C1 segment of cervical spinal cord (tissue), 14 donors: ENCODE measurements at regions not wholly inside any gene's neighbourhood (a gene's known extent, or its start where the extent isn't known, plus 50 kb on each side); places are given as distances from the start of the nearest gene placed in this dataset.

Experiments
- DNase-seq, 14 donors: peaks; one replicate each; lab custom pipeline; 2025; lab: John Stamatoyannopoulos, UW

DNA sequence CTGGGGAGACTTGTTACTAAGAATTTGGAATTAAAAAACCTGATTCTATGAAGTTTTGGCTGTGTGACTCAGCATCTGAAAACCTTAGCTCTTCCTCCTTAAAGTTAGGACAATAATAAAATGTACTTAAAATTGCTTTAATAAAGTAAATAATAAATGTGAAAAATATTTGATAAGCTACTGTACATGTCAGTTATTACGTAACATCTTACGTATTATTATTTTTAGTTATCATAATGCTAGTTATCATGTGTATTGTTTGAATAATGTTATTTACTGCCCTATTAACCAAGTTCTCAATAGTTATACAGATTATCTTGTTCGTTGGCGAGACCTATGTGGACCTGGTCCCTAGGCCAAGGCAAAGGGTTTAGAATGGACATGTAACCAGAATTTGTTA lies 449.2 kb upstream of the ADGRL3 start:
- no peak for DNase-seq

DNA sequence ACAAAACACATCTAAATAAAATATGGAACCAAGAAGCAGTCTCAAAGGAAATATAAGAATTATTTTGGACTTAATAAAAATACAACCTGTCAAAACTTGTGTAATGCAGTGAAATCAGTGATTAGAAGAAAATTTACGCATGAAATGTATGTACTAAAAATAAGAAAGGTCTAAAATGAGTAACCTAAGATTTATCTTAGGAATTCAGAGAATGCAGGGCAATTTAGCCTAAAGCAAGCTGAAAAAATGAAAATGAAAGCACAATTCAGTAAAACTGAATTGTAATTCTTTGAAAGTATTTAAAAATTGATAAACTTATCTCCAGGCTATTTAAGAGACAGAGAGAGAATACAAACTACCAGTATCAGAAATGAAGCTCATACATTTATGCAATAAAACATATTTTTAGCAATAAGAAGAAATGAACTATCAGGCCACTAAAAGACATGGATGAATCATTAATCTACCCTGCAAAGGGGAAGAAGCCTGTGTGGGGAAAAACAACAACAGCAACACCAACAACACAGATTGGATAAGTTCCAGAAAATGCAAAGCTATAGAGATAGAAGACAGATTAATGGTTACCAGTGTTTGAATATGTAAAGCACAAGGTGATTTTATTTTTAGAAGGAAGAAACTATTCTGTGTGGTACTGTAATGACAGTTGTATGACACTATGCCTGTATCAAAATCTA lies 442.0 kb upstream of the ADGRL3 start:
- DNase-seq: no peak

DNA sequence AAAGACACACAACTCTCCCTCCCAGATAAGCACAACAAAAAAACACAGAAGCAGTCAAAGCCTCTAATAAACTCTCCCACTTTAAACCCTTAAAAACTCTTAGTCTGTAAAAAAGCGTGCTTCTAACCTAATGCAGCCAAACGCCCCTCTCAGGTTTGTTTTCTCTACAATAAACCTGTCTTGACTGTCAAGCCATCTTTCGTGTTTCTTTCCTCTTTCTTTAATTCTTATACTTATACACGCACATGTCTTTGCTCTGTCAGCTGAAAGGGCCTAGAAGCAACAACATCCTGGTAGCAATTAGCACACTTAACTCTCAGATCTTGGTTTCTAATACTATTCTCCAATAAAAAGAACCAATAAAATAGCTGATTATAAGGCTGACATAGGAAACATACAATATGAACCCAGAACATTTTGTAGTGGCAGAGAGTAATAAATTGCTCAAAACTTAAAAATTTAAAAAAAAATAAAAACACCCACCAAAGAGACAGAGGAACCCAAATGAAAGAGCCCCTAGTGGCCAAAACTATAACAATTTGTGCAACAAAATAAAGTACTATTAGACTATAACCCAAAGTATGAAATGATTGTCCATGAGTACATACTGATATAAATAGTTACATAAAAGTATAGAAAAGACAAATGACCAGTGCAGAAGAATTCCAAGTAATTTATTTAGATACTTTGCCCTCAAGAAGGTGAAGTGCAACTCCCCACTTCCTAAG lies 440.4 kb upstream of the ADGRL3 start:
- no peak for DNase-seq

DNA sequence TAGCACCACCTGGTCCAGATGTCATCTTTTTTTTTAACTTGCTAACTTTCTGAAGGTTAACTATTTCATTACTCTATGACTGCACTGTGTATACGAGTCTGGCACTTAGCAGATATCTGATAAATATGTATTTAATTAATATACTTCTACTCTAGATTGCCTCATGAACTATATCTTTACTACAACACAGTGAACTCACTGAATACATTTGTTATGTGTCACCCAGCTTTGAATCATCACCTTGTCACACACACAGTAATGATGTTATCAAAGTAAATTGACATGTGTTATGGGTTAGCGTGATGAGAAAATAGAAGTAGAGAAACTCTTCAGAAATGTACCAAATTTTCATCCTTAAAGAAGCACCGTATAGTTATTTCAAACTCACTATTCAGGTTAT lies 419.3 kb upstream of the ADGRL3 start:
- DNase-seq: no peak

DNA sequence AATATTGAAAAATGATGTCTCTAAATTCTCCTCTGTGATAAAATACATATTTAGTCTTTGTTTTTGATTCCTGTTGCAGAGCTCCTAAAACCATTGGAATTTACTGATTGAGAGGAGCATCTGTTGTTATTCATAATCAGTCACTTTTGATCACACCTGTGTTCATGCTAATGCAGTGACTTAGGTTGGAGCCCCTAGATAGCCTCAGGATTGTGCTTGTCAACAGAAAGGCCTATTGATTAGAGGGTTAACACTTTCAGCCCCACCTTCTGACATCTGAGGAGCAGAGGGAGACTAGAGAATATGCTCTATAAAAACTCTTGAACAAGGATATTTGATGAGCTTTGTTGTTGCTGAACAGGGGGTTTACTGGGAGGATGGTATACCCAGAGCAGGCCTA lies 409.5 kb upstream of the ADGRL3 start:
- no peak for DNase-seq

DNA sequence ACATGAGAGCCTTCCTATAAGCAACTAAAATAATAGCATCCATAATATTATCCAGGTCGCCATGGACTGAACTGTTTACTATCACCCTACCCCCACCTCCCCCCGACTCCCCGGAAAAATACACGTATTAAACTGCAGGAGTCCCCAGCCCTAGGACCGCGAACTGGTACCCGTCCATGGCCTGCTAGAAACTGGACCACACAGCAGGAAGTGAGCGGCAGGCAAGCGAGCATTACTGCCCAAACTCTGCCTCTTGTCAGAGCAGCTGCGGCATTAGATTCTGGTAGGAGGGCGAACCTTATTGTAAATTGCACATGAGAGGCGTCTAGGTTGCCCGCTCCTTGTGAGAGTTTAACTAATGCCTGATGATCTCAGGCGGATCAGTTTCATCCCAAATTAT lies 405.8 kb upstream of the ADGRL3 start:
- DNase-seq: no peak

DNA sequence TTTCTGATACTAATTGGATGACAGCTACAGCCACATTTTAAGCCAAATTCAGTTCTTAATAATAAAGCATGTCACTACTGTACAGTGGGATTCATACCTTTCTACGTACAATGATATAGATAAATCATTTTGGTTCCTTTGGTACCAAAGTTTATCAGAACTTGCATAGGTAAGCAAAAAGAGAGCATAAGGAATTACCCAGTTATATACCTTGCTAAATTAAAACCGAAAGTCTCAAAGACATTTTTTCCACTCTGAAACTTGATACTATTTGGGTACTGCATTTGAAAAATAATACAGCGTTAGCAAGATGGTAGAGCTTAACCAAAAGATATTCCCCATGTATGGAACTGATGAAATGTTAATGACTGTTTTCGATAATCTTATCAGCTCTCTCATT lies 400.9 kb upstream of the ADGRL3 start:
- DNase-seq: no peak

DNA sequence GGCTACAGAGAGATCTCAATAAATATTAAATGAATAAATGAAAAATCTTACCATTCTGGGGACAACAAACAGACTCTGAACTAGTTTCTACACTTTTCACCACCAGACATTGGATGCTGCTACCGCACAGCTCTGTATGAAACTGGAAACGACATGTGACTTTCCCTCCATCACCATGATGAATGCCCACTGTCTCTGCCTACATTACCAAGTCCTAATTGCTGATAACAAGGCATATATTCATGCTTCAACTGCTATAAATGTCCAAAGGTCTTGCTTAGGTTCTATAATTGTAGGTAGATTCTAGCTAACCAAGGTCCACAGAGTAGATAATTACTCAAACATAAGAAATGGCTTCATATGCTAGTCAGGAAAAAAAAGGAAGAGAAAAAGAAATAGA lies 399.4 kb upstream of the ADGRL3 start:
- no peak for DNase-seq

DNA sequence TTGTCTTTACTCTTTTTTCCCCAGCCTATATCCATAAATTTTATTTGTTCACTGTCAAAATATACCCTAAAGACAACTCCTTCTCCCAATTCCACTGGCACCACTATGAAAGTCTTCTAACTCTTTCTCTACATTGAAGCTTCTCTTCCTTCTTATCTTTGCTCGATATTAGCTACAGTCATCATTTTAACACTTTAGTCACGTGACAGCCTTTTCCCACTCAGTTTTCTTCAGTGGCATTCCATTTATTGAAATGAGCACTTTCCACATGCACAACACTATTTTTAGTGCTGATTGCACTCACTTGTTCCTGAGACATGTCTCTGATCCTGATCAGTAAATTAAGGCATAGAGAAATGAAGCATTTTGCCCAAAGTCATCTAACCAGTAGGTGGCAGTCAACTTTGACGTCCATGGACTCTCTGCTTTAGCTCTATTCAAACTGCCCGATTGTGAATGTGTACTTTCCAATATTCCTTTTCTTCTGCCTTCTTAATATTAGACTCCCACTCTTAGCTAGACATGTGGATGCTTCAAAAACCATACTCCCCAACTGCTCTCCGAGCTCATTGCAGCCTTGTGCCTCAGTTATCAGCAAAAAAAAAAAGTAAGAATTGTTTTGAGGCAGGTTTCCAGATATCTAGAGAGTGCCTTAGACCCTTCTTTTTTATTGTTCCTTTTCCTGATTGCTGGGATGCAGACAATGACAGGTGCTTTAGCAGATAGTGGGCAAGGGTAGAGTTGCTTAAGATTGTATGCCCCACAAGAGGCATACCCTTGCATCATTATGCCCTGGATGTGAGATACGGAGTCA lies 394.4 kb upstream of the ADGRL3 start:
- DNase-seq: no peak

DNA sequence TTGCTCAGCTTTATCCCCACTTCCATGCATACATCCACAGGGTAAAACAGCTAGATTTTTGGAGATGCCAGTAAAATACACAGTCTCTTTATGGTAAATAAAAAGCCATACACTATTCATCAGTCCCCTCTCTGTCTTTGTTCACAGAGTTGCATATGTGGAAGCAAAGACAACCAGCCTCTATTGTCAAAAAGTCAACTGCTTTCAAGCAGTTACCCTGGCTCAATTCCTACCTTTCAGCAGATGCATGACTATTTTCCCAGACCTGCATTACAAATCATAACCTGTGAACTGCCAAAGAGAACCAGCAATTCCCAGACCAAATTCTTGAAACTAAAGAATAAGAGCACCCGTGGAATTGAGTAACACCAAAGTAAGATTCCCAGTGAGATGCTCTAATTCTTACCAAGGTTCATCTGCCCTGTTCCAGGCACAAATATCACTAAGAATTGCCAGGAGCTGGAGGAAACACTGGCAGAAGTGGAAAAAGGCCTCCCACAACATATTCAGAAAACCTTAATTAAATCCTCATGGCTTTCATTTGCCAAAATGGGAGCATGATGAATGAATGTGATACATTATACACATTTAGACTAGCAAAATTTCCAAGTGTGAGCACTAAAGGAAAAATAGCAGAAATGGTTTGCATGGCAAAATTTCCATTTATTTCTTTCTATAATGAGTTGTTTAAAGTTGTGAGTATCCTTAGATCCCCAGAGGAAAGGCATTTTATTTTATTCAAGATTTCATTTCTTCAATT lies 391.2 kb upstream of the ADGRL3 start:
- DNase-seq: no peak

DNA sequence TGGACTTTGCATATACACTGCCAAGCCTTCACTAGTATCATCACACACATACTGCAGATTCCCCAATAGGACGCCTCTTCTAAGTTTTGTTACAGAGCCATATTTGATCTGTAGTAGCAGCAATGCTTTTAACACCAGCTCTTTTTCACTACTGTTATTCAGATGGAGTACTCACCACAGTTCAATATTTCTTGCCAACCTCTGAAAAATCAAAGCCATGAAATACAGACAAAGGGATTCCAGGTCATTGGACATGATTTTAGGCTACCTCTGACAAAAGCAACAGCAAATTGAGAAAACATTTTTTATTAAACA lies 390.7 kb upstream of the ADGRL3 start:
- no peak for DNase-seq

DNA sequence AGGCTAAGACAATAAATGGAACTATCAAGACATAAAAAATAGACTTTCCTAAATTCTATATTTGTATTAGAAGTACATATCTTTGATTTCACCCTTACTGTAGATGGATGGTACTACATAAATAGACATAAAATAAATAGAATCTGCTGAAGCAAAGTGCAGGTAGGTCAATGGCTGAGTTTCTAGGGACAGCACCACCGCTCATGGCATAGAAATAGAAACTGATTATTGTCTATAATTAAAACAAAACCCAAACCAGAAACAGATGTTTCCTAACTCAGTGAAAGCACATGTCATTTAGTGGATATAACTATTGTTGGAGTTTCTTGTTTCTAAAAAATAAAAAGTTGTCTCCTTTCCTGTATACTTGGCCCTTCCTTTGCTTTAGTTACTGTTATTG lies 387.3 kb upstream of the ADGRL3 start:
- DNase-seq: no peak

DNA sequence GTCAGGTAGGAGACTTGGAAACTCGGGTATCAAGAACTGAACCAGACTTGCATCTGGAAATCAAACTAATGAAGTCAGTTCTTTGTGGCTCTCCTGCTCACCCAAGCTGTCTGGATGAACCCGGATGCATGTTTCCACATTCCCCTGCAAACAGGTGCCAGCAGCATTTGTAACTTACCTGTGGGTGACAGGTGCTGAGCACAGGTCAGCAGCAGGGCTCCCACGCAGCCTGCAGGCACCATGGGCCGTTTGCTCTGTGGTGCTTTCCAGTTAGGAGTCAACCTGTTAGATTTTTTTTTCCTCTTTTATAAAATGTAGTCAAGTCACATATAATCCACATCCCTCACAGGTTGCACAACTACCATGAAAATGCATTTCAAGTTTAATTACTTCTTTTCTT lies 385.6 kb upstream of the ADGRL3 start:
- no peak for DNase-seq

DNA sequence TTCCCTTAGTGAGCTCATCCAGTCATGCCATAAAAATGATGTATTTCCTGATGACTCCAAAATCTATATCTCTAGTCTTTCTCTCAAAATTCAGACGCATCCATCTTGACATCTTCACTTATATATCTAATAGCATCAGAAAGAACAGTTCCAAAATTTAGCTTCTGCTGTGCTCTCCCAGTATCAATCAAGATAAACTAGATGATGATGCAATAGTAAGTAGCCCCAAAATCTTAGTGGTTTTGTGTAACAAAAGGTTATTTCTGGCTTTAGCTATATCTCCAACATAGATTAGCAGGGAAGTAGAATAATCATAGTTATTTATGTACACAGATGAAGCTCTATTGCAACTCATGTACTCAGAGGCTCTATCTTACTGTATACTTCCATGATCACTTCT lies 382.5 kb upstream of the ADGRL3 start:
- DNase-seq: no peak

DNA sequence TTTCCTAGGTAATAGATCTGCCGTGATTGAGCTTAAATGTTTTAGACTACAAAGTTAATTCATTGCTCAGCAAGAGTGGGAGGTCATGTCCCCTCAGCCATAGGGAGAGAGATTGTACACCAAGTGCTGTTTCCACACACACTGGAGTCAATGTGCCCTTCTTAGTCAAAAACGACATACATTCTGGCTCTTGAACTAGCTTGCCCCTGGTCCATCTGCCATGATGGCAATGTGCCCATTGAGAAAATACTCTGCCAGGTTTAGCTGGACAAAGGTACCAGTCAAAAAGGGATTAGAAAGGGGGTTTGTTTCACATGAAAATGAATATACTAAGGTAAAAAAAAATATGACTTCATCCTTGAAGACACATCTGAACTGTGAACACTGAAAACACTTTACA lies 377.1 kb upstream of the ADGRL3 start:
- peak in 1 of 14 donors; percentile 54 for DNase-seq

DNA sequence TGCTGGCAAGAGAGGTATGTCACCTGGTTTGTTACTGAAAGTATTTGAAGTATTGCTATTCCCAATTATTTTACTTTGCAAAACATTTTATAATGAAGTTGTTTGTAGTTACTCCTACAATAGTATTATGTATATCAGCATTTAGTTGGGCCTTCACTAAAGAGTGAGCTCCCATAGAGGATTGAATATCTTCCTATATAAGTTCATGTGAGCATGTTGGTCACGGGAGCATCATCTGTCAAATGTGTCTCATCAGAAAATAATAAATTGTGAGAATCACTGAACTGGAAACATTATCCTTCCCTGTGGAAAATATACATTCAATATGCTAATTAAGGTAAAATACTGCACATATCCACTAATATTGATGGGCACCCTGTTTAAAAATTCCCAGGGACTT lies 360.1 kb upstream of the ADGRL3 start:
- DNase-seq: no peak

DNA sequence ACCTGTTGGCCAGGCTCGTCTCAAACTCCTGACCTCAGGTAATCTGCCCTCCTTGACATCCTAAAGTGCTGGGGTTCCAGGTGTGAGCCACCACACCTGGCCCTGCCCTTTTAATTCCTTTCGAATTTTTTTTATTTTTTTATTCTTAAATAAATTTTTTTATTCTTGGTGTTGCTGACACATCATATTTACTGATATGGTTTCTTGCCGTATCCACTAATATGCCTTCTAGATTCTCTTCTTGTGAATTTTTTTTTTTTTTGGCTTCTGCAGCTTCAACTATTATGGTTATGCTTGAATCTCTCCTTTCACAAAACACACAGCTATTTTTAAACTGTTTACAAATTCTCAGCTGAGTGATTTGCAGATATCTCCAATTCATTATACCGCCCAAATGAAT lies 353.4 kb upstream of the ADGRL3 start:
- no peak for DNase-seq

DNA sequence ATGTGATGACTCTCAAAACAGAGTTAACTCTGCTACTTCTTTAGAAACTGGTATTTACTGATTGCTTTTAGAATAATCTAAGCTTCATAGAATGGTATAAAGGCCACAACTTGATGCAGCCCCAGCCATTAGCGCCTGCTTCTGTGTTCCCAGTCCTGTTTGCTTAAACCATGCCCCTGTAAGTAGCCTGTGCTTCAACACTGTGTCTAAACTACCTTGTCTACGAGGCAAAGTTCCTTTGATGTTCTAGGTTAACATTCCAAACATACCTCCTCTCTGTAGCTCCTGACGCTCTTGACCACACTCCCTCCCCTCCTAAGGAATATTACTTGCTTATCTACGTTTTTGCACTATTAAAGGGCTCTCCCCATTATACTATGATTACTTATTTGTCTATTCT lies 352.5 kb upstream of the ADGRL3 start:
- DNase-seq: no peak

DNA sequence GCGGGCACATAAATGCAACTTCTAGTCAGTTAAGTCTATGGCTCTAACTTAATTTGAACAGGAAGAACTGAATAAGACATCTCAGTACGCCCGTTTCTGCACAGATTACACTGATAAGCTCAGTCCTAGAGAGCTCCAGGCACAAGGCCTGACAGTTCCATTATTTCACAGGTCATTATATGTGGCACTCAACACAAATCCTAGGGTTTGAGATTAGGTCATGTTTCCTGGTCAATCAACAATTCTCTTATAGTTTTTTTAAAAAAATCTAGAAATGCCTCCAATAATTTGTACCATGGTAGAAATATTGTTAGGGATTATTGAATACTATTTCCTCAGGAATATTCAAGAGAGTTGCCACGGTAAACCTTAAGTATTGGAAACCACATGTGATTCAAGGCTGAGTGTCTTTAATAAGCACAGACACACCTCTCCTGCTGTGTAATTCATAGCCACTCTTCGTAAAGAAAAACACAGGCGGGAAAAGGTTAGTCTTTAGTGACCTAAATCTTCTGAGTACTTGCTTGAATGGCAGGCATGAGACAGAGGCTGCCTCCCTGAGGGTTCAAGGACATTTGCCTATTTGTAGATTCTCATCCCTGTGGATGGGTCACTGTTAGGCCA lies 342.9 kb upstream of the ADGRL3 start:
- no peak for DNase-seq

DNA sequence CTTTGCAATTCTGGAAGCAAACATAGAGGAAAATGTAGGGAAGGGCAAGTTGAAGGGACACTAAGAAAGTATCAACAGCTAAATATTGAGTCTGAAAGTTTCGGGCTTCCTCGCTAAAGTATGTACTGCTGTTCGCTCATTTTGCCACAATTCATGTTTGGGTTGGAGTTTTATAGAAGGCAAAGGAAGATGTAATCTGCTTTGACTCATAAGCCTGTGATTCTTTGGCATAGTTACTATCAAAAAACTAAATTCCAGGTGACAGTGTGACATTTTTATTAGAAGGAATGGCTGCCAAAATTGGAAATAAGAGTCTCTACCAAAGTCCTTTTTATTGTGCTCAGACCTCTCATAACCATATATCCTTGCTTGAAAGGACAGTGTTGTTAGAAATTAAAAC lies 336.7 kb upstream of the ADGRL3 start:
- DNase-seq: no peak

DNA sequence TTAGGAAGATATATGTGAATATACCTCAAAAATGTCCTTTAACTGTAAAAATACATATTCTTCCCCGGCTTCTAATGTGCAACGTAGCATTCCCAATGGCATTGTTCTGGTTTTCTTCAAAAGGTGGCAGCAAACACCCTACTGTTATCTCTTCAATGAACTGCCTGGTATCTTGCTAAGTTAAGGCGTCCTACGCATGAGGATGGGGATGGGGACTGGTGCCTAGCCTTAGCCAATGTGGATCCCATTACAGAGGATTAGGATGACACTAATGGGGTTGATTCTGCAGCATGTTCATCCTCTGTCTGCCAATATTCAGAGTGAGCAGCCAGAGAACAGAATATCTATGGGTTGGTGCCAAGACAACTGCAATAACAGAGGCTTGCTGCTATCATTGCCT lies 334.9 kb upstream of the ADGRL3 start:
- peak in 1 of 14 donors; percentile 4 for DNase-seq
